Fibroblast of lung (primary cell): ENCODE measurements at regions not wholly inside any gene's neighbourhood (a gene's known extent, or its start where the extent isn't known, plus 50 kb on each side); places are given as distances from the start of the nearest gene placed in this dataset.

Experiments
- DNase-seq, 2 donors: peaks; one replicate each; pipeline versions ENCODE4 v3.0.0 to v3.0.0-alpha.2; 2010; ENCODE audit warnings: low read depth in 2 of 2
- H2AFZ ChIP-seq: 2 replicates; pipeline ENCODE4 v1.5.1; 2012; ENCODE audit warnings: low read length, control low read depth, inconsistent platforms
- H3K27ac ChIP-seq: 2 replicates; pipeline ENCODE4 v1.5.1; 2011; ENCODE audit warnings: low read length, control low read depth; ENCODE audit not compliant: insufficient read depth
- H3K27me3 ChIP-seq: 2 replicates; pipeline ENCODE4 v1.5.1; 2011; ENCODE audit warnings: mild to moderate bottlenecking, low read length; ENCODE audit not compliant: control insufficient read depth, insufficient read depth
- H3K36me3 ChIP-seq: 2 replicates; pipeline ENCODE4 v1.5.1; 2011; ENCODE audit warnings: low read length; ENCODE audit not compliant: control insufficient read depth, insufficient read depth
- H3K4me1 ChIP-seq: 2 replicates; pipeline ENCODE4 v1.5.1; 2011; ENCODE audit warnings: low read length; ENCODE audit not compliant: control insufficient read depth, insufficient read depth; ENCODE audit errors: extremely low read depth
- H3K4me2 ChIP-seq: 2 replicates; pipeline ENCODE4 v1.5.1; 2011; ENCODE audit warnings: low read length, control low read depth; ENCODE audit not compliant: insufficient read depth; ENCODE audit errors: extremely low read depth
- H3K4me3 ChIP-seq, 4 experiments: fragments of 200-600 bp in 1 of 4; sonication (generic) in 1 of 4; replicated peaks in 1 of 4; 2 replicates each; pipeline ENCODE4 v1.5.1; 2011 to 2016; ENCODE audit warnings: low read length in 4 of 4, low read depth in 3 of 4, mild to moderate bottlenecking in 3 of 4, control low read depth in 2 of 4, inconsistent platforms in 1 of 4, mixed read lengths in 1 of 4; ENCODE audit not compliant: insufficient read depth in 1 of 4; ENCODE audit errors: control extremely low read depth in 1 of 4
- H3K79me2 ChIP-seq: 2 replicates; pipeline ENCODE4 v1.5.1; 2012; ENCODE audit warnings: mild to moderate bottlenecking, low read length, inconsistent platforms; ENCODE audit not compliant: control insufficient read depth, insufficient read depth
- H3K9ac ChIP-seq: 2 replicates; pipeline ENCODE4 v1.5.1; 2011; ENCODE audit warnings: mild to moderate bottlenecking, low read length, control low read depth; ENCODE audit not compliant: insufficient read depth
- H3K9me3 ChIP-seq: 2 replicates; pipeline ENCODE4 v1.5.1; 2012; ENCODE audit warnings: low read depth, low read length; ENCODE audit not compliant: control insufficient read depth, insufficient read depth
- H4K20me1 ChIP-seq: 2 replicates; pipeline ENCODE4 v1.5.1; 2011; ENCODE audit warnings: low read length; ENCODE audit not compliant: control insufficient read depth, insufficient read depth; ENCODE audit errors: extremely low read depth
- EZH2 ChIP-seq: IDR thresholded peaks from 2 replicates; pipeline ENCODE4 v1.5.1; 2012; ENCODE audit warnings: low read length, control low read depth, mild to moderate bottlenecking; ENCODE audit errors: missing control alignments
- TF ChIP-seq, protein P1 (sequence below), 2 donors: IDR thresholded peaks in 1 of 2; conservative IDR thresholded peaks in 1 of 2; 1 replicate in 1 of 2; 2 replicates in 1 of 2; pipeline ENCODE4 v1.5.1; 2011 to 2012; ENCODE audit warnings: low read length in 2 of 2, control low read depth in 1 of 2, inconsistent platforms in 1 of 2, low read depth in 1 of 2, mild to moderate bottlenecking in 1 of 2

DNA sequence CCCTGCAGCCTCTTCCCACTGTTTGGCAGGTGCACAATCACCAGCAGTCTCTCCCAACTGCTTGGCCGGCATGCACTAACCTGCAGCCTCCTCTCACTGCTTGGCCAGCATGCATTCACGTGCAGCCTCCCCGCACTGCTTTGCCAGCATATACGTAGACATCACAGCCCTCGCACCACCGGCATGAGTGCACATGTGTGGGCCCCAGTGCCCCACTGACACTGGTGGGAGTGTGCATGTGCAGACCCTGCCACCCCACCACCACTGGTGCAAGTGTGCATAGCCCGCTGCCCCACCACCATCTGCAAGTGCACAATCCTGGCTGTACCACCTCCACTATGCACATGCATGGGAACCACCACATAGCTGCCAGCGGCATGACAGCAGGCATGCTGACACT, 127.5 kb upstream of the SOX9 start:
- no peaks in the 10 kb centered on the region for H3K4me1 ChIP-seq
- H3K27me3 ChIP-seq = no peaks in the 10 kb centered on the region
- no peaks in the 10 kb centered on the region for H3K9me3 ChIP-seq
- H4K20me1 ChIP-seq = no peaks in the 10 kb centered on the region
- no peaks in the 10 kb centered on the region for H3K79me2 ChIP-seq
- no peak overlapping the region for H3K4me3 ChIP-seq
- no peaks in the 10 kb centered on the region for H3K36me3 ChIP-seq
- TF ChIP-seq, protein P1, sequence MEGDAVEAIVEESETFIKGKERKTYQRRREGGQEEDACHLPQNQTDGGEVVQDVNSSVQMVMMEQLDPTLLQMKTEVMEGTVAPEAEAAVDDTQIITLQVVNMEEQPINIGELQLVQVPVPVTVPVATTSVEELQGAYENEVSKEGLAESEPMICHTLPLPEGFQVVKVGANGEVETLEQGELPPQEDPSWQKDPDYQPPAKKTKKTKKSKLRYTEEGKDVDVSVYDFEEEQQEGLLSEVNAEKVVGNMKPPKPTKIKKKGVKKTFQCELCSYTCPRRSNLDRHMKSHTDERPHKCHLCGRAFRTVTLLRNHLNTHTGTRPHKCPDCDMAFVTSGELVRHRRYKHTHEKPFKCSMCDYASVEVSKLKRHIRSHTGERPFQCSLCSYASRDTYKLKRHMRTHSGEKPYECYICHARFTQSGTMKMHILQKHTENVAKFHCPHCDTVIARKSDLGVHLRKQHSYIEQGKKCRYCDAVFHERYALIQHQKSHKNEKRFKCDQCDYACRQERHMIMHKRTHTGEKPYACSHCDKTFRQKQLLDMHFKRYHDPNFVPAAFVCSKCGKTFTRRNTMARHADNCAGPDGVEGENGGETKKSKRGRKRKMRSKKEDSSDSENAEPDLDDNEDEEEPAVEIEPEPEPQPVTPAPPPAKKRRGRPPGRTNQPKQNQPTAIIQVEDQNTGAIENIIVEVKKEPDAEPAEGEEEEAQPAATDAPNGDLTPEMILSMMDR (conservative IDR thresholded peaks at IDR 0.05 in 1 of 2, IDR thresholded peaks at IDR 0.05 in 1 of 2; ENCODE audit: low read depth in 1 of 2, low read length in 2 of 2) = no peak
- TF ChIP-seq EZH2 = no peak
- no peak overlapping the region for H3K9ac ChIP-seq
- no peak overlapping the region for H3K27ac ChIP-seq
- no peak overlapping the region for H2AFZ ChIP-seq
- no peak for DNase-seq
- H3K4me2 ChIP-seq = no peak overlapping the region

DNA sequence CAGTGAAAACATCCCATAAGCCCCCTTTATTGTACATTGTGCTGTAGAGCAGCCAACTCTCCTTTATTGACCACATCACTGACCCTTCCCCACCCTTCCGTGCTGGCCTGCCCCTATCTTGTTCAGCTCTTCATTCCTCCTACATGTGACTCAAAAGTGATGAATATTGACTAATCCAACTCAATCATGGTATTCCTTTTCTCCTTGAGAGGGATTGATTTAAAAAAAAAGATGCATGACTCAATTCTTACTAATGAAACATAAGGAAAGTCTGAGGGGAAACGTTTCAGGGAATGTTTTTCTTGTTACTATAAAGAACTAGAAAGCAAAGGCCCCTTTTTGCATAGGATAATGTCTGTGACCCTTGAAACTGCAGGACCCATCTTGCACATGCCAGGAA, 125.2 kb upstream of the SOX9 start:
- no peak overlapping the region for H3K4me3 ChIP-seq
- peak in 1 of 2 donors; percentile 55 for DNase-seq
- H3K4me2 ChIP-seq = peak overlapping the region; percentile 49

DNA sequence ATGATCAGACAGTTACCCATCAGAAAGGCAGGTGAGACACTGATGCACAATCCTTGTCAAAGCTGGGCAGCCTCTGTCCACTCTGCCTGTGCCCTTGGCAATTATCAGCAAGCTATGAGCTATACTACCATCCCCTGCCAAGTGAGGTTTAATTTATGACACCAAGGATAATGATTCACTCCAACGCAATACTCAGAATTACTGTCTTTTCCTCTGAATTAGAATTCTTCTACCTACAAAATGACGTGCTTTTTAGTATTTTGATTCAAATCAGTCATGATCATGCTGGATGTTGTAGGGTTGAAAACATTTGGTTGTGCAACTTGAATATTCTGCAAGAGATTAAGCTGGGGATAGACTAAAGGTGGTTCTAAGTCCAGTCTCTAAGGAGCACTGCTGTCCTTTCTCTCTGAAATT, 116.8 kb upstream of the SOX9 start:
- H2AFZ ChIP-seq = no peak overlapping the region
- H3K9ac ChIP-seq = no peak overlapping the region
- H3K27ac ChIP-seq = no peak overlapping the region
- DNase-seq = peak in 1 of 2 donors; percentile 36
- H3K36me3 ChIP-seq = no peaks in the 10 kb centered on the region
- H3K4me2 ChIP-seq = no peak overlapping the region
- no peaks in the 10 kb centered on the region for H3K4me1 ChIP-seq
- H3K27me3 ChIP-seq = no peaks in the 10 kb centered on the region
- H4K20me1 ChIP-seq = no peaks in the 10 kb centered on the region
- H3K79me2 ChIP-seq = no peaks in the 10 kb centered on the region
- H3K9me3 ChIP-seq = no peaks in the 10 kb centered on the region
- TF ChIP-seq EZH2 = no peak
- TF ChIP-seq, protein P1 (conservative IDR thresholded peaks at IDR 0.05 in 1 of 2, IDR thresholded peaks at IDR 0.05 in 1 of 2; ENCODE audit: low read depth in 1 of 2, low read length in 2 of 2) = no peak
- no peak overlapping the region for H3K4me3 ChIP-seq

More for the DNA sequence above, 125.2 kb upstream of the SOX9 start:
- Histone ChIP-seq H3K9ac (no peak overlapping the region), H3K79me2 (no peaks in the 10 kb centered on the region), H3K27ac (no peak overlapping the region), H3K9me3 (no peaks in the 10 kb centered on the region), H3K4me1 (no peaks in the 10 kb centered on the region), H2AFZ (no peak overlapping the region), H3K36me3 (no peaks in the 10 kb centered on the region), H3K27me3 (no peaks in the 10 kb centered on the region), H4K20me1 (no peaks in the 10 kb centered on the region)
- no peak for TF ChIP-seq EZH2
- TF ChIP-seq, protein P1 (conservative IDR thresholded peaks at IDR 0.05 in 1 of 2, IDR thresholded peaks at IDR 0.05 in 1 of 2; ENCODE audit: low read depth in 1 of 2, low read length in 2 of 2) = no peak
